Uterus (tissue), 3 donors: ENCODE measurements at regions not wholly inside any gene's neighbourhood (a gene's known extent, or its start where the extent isn't known, plus 50 kb on each side); places are given as distances from the start of the nearest gene placed in this dataset.
A peak's percentile ranks its signal among the peaks of the same experiment; 100 is the strongest.

Source experiments
- DNase-seq, 2 donors: peaks; one replicate each; pipeline ENCODE4 v3.0.0-alpha.2; 2019 to 2020
- H3K27ac ChIP-seq, 2 donors: fragments of 200-600 bp; sonication (generic); 1 replicate in 1 of 2; 2 replicates in 1 of 2; pipeline ENCODE4 v1.5.1; 2016 to 2018
- H3K27me3 ChIP-seq, 2 donors: fragments of 200-600 bp; sonication (generic); one replicate each; pipeline ENCODE4 v1.5.1; 2018 to 2019; ENCODE audit warnings: control low read depth in 1 of 2
- H3K36me3 ChIP-seq, 2 donors: fragments of 200-600 bp; sonication (generic); one replicate each; pipeline ENCODE4 v1.5.1; 2019; ENCODE audit warnings: control low read depth in 1 of 2
- H3K4me1 ChIP-seq, 2 donors: fragments of 200-600 bp; sonication (generic); one replicate each; pipeline ENCODE4 v1.5.1; 2018 to 2019; ENCODE audit warnings: control low read depth in 1 of 2
- H3K4me3 ChIP-seq, 2 donors: fragments of 200-600 bp; sonication (generic); 1 replicate in 1 of 2; 2 replicates in 1 of 2; pipeline ENCODE4 v1.5.1; 2018 to 2019; ENCODE audit warnings: mild to moderate bottlenecking in 1 of 2
- H3K9me3 ChIP-seq, 2 donors: fragments of 200-600 bp; sonication (generic); one replicate each; pipeline ENCODE4 v1.5.1; 2019; ENCODE audit warnings: control low read depth in 1 of 2
- POLR2A ChIP-seq, 2 donors: fragments of 450-650 bp; IDR thresholded peaks; one replicate each; pipeline ENCODE4 v1.6.1; 2016; ENCODE audit warnings: antibody characterized with exemption in 2 of 2, mild to moderate bottlenecking in 1 of 2, moderate library complexity in 1 of 2
- intact Hi-C: fragments of 100-400 bp; cut with DNase I; formaldehyde crosslinking; loops from one replicate; pipeline ENCODE4 v1.15.1; 2023; ENCODE audit warnings: low total_unique reads
- TF ChIP-seq, protein P1 (sequence below), 4 experiments: fragments of 200-600 bp in 2 of 4; fragments of 450-650 bp in 2 of 4; sonication (generic) in 2 of 4; IDR thresholded peaks; one replicate each; pipeline ENCODE4 v1.5.1; 2016 to 2019; ENCODE audit warnings: antibody characterized with exemption in 4 of 4, mild to moderate bottlenecking in 2 of 4, moderate library complexity in 1 of 4
- donor health status: DM: yes; HTN: yes; CAD: no.

DNA sequence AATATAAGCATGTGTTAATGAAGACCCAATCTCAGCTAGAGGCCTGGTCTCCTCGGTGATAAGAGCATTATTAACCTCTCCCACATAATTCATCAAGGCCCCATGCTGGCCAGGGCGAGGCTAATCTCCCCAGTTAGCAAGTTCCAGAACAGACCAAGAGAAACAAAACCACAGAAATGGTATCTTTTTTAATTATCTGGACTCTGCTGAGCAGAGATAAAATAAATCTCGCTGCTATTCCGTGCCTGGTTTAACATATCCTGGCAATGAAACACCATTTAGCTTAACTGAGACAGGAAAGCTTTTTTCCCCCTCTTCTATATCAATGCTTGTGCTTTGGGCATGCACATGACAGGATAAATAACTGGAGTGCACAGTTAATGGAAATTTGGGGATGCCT lies 72.5 kb upstream of the ARHGEF3 start:
- no peak for DNase-seq
- Histone ChIP-seq H3K9me3 (no peaks in the 10 kb centered on the region), H3K4me3 (no peak overlapping the region), H3K27ac (peak overlapping the region in 1 of 2 donors; percentile 33), H3K4me1 (no peaks in the 10 kb centered on the region), H3K27me3 (no peaks in the 10 kb centered on the region), H3K36me3 (no peaks in the 10 kb centered on the region)
- intact Hi-C loops: no loop called here
- no peak for TF ChIP-seq POLR2A (IDR thresholded peaks at IDR 0.05)
- TF ChIP-seq, protein P1, sequence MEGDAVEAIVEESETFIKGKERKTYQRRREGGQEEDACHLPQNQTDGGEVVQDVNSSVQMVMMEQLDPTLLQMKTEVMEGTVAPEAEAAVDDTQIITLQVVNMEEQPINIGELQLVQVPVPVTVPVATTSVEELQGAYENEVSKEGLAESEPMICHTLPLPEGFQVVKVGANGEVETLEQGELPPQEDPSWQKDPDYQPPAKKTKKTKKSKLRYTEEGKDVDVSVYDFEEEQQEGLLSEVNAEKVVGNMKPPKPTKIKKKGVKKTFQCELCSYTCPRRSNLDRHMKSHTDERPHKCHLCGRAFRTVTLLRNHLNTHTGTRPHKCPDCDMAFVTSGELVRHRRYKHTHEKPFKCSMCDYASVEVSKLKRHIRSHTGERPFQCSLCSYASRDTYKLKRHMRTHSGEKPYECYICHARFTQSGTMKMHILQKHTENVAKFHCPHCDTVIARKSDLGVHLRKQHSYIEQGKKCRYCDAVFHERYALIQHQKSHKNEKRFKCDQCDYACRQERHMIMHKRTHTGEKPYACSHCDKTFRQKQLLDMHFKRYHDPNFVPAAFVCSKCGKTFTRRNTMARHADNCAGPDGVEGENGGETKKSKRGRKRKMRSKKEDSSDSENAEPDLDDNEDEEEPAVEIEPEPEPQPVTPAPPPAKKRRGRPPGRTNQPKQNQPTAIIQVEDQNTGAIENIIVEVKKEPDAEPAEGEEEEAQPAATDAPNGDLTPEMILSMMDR (IDR thresholded peaks at IDR 0.05): no peak

DNA sequence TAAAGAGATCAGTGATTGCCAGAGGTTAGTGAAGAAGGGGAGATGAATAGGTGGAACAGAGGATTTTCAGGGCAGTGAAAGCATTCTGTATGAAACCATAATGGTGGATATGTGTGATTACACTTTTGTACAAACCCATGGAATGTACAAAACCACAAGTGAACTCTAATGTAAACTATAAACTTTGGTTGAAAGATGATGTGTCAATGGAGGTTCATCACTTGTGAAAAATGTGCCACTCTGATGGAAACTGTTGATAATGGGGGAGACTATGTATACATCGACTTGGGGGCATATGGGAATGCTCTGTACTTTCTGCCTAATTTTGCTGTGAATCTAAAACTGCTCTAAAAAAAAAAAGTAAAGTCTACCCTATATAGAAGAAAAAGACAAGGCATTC lies 68.7 kb upstream of the ARHGEF3 start:
- Histone ChIP-seq H3K4me1 (no peaks in the 10 kb centered on the region), H3K36me3 (no peaks in the 10 kb centered on the region), H3K9me3 (no peaks in the 10 kb centered on the region), H3K27me3 (no peaks in the 10 kb centered on the region), H3K4me3 (no peak overlapping the region), H3K27ac (no peak overlapping the region)
- TF ChIP-seq POLR2A (IDR thresholded peaks at IDR 0.05): no peak
- TF ChIP-seq, protein P1 (IDR thresholded peaks at IDR 0.05): no peak
- intact Hi-C loops: no loop called here
- no peak for DNase-seq

DNA sequence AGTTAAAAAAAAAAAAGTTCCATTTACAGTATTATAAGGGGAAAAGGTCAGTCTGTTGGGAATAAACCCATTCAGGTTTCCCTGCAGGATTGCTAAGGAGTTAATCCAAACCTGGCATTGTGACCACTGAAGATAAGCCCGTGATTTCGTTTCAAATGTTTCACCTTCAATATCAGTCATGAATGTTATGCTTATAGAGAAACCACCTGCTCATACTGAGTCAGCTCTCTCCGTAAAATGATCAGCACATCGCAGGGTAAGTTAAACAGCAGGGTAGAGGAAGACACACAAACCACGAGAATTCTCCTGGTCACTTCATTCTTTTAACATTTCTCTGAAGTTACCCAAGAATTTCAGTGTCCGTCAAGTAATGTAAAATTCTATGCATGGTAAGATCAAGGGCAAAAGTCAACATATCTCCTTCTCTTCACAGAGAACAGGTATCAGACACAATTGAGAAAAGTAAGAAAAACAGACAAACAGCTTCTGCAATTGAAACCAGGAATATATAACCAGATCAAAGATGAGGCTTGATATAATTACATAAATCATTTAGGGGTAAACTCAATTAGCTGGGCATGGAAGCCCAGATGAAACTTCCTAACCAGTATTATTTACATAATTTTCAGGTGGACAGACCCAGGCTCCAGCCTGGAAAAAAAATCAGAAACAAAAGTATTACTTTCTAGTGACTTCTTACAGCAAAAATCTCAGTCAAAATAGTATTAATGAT lies 67.6 kb upstream of the ARHGEF3 start:
- no peaks in the 10 kb centered on the region for H3K4me1 ChIP-seq
- no peaks in the 10 kb centered on the region for H3K36me3 ChIP-seq
- H3K27me3 ChIP-seq: no peaks in the 10 kb centered on the region
- TF ChIP-seq, protein P1 (IDR thresholded peaks at IDR 0.05): no peak
- TF ChIP-seq POLR2A (IDR thresholded peaks at IDR 0.05): no peak
- intact Hi-C loops: no loop called here
- no peak overlapping the region for H3K4me3 ChIP-seq
- H3K27ac ChIP-seq: no peak overlapping the region
- no peaks in the 10 kb centered on the region for H3K9me3 ChIP-seq
- DNase-seq: no peak

DNA sequence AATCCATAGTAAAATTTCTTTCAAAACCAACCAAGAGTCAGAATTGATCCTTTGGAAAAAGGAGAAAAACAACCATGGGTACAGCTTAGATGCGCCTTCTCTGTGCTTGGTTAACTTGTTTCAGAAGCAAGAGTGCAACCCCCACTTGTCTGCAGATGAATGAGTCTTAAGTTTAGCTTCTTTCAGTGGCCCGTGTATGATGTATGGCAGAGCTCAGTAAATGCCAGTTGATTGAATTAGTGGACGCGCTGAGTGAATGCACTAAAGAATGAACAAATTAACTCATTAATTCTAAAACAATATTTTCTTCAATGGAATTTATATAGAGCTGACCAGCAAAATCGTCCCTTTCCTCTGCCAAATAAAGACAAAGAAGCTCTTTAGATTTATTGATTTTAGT lies 67.0 kb upstream of the ARHGEF3 start:
- no peak overlapping the region for H3K27ac ChIP-seq
- no peak for DNase-seq
- intact Hi-C loops: no loop called here
- H3K36me3 ChIP-seq: no peaks in the 10 kb centered on the region
- H3K27me3 ChIP-seq: no peaks in the 10 kb centered on the region
- no peaks in the 10 kb centered on the region for H3K9me3 ChIP-seq
- H3K4me3 ChIP-seq: no peak overlapping the region
- H3K4me1 ChIP-seq: no peaks in the 10 kb centered on the region
- TF ChIP-seq, protein P1 (IDR thresholded peaks at IDR 0.05): no peak
- TF ChIP-seq POLR2A (IDR thresholded peaks at IDR 0.05): no peak

DNA sequence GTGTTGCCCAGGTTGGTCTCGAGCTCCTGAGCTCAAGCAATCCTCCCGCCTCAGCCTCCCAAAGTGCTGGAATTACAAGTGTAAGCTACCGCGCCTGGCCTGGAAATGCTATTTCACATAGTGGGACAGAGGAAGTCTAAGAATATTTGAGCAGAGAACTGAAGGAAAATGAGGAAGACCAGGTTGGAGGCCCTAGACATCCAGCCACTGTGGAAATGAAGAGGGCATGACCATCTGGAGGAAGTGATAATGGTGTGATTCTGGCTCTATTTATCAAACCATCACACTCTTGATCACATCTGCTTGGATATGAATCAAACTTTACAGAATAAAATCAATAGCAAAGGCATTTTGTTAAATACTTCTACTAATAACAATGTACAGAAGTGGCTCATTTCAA lies 65.9 kb upstream of the ARHGEF3 start:
- Histone ChIP-seq H3K36me3 (no peaks in the 10 kb centered on the region), H3K27ac (no peak overlapping the region), H3K4me3 (no peak overlapping the region), H3K27me3 (no peaks in the 10 kb centered on the region), H3K4me1 (no peaks in the 10 kb centered on the region), H3K9me3 (no peaks in the 10 kb centered on the region)
- DNase-seq: no peak
- intact Hi-C loops: no loop called here
- TF ChIP-seq, protein P1 (IDR thresholded peaks at IDR 0.05): no peak
- TF ChIP-seq POLR2A (IDR thresholded peaks at IDR 0.05): no peak
